HG02852 (cell line): ENCODE measurements at regions not wholly inside any gene's neighbourhood (a gene's known extent, or its start where the extent isn't known, plus 50 kb on each side); places are given as distances from the start of the nearest gene placed in this dataset.

Experiments used
- ATAC-seq: cut with Tn5 transposase; IDR thresholded peaks from one replicate; pipeline ENCODE4 v1.9.1; 2021; ENCODE audit warnings: mild to moderate bottlenecking, moderate library complexity; ENCODE audit not compliant: unreplicated experiment

DNA sequence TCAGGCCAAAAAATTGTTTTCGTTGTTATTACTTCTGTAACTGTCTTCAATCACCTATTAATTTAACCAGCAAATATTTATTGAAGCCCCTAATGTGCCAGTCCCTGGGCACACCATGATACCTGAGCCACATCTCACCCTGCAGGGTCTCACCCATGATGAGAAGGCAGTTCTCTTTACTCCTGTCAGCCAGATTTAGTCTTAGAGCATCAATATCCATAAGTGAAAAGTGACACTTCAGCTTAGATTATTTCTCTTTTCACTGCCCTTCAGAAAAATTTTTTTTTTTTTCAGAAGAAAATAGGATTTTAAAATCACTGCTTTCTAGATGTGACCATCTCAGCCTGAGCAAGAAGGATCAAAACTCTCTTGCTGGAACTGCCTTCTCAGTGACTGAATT, 258.6 kb upstream of the NFE2L3 start:
- no peak for ATAC-seq

- peak; percentile 64 for ATAC-seq
Measured at GRCh38 chr7:25894002-25894901, 257.7 kb upstream of the NFE2L3 start.

- peak; percentile 68 for ATAC-seq
Measured at GRCh38 chr7:25894902-25895791, 256.9 kb upstream of the NFE2L3 start.

DNA sequence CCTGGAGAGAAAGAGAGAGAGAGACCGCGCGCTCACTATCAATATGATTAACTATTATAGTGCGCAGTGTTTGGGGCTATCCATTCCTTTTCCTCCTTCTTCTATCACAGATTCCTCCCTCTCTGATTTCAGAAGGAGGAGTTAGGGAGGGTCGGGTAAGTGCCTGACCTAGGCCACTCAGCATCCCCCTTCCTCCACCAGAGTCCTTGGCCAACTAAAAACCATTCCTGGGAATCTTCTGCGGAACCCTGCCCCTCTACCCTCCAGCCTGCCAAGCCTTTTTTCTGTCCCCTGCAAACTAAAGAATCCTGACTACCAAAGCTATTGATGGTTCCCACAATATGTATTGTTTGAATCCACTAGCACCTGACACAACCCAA, 256.2 kb upstream of the NFE2L3 start:
- no peak for ATAC-seq

GRCh38 chr7:25897261-25897782, 254.7 kb upstream of the NFE2L3 start:
- no peak for ATAC-seq

GRCh38 chr7:25900245-25900644, 251.8 kb upstream of the NFE2L3 start:
- ATAC-seq, result no peak

DNA sequence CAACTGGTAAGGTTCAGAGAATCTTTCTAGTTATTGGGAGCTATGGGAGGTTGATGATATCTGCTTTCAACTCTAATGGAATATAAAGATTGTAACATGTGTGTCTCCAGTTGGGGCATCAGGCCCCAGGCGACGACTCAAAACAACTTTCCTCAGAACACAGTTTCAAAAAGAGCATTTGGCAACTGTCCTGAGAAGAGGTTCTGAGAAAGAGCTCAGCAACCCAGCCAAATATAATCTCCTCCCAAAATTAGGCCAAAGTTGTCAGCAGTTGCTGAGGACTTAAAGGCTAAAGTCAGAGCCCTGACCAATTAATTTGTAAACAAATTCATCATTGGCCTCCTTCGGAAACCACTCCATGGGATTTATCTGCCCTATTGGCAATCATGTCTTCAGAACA, 251.1 kb upstream of the NFE2L3 start:
- no peak for ATAC-seq

DNA sequence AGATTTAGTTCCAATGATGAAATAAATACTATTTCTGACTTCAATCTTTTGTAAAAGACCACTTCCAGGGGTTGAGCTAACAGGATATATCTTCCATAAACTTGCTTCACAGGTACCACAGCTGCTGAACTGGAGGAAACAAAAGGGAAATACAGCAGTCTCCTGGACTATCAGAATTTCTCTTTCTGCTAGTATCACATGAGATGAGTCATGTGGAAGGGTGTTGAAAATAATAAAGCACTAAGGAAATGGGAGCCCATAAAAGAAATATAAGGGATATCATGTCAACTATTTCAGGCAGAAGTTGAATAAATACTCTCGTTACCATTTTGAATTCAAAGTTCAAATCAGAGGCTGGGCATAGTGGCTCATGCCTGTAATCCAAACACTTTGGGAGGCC, 250.3 kb upstream of the NFE2L3 start:
- no peak for ATAC-seq

DNA sequence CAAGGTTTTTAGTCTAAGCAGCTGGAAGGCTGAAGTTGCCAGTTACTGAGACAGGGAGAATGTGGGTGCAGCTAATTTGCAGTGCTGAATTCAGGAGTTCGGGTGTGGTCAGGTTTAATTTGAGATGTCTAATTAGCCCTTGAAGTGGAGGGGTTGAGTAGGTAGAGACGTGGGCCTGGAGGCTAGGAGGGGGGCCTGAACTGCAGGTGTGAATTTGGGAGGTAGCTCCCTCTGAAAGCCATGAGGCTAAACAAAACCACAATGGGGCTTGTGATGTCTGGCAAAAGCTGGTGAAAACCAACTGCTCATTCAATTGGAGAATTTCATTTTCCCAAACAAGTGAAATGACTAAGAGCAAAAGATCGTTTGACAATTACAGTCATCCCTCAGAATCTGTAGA, 246.0 kb upstream of the NFE2L3 start:
- no peak for ATAC-seq

GRCh38 chr7:25906760-25907159, 245.2 kb upstream of the NFE2L3 start:
- ATAC-seq, result no peak

DNA sequence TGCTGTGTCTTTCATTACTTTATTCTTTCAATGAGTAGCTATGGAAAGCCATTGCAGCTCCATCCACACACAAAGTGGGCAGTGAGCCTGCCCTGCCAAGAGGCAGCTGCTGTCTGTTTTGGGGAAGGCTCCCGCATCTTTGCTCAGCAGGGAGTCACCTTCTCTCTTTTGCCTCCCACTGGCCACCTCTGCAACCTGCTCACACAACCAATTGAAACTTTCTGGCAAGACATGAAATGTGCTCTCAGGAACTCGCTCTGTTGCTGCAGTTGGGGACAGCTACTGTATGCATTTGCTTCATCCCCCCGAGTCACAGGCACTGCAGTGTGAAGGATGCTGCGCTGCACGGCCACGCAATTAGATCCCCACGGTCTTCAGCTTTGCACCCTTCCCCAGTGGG, 244.8 kb upstream of the NFE2L3 start:
- no peak for ATAC-seq

DNA sequence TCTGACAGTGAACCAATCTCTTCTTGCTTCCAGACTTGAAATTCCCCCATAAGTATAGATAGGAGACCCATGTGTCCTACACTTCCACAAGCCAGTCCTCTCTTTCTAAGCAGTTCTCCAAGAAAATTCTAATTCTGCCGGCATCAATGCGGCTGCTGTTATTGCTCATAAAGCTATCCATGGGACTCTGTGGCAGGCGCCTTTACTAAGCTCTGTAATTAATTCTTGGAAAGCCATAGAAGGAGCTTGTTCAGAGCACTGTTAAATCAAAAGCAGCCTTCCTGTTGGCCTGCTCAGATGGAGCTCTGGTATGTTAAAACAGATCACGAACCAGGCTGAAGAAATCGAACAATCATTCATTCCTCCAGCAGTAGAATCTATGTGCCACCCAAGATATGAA, 244.3 kb upstream of the NFE2L3 start:
- no peak for ATAC-seq

- no peak for ATAC-seq
Measured at GRCh38 chr7:25908154-25908949, 243.6 kb upstream of the NFE2L3 start.

GRCh38 chr7:25911738-25912607, 240.0 kb upstream of the NFE2L3 start:
- no peak for ATAC-seq

DNA sequence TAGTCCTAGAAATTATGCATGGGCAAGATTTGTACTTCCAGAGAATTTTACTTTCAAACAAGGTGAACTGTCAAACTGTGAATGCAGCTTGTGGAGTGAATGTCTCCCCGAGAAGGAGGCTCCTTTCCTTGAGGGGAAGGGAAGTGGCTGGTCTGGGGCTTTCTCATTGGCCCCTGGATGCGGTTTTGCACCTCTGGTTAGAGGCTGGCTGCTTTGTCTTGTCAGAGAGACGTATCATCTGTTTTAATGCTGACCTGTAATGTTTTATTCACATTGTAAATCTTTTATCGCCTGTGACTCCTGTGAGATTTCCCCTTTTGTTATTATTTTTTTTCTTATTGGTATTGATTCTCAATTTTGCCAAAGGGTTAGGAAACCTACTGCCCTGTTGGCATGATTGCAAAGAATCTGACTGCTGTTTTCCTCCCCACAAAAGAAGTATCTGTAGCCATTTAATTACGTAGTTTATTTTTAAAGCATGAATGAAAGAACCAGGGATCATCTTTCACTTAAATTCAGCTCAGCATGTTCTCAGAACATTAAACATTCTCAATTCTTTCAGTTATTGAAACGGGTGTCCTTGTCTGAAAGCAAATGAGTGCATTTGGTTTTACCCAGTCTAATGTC, 238.3 kb upstream of the NFE2L3 start:
- ATAC-seq, result no peak

DNA sequence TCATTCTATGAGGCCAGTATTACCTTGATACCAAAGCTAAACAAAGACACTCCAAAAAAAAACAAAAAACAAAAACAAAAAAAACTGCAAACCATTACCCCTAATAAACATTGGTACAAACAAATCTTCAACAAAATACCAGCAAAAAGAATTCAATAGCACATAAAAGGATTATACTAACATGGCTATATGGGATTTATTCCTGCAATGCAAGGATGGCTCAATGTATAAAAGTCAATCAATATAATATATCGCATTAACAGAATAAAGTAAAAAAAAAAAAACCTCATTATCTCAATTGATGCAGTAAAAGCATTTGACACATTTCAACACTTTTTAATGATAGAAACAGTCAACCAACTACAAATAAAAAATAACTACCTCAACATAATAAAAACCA, 233.3 kb upstream of the NFE2L3 start:
- no peak for ATAC-seq

GRCh38 chr7:25922296-25922695, 229.7 kb upstream of the NFE2L3 start:
- ATAC-seq, result no peak

DNA sequence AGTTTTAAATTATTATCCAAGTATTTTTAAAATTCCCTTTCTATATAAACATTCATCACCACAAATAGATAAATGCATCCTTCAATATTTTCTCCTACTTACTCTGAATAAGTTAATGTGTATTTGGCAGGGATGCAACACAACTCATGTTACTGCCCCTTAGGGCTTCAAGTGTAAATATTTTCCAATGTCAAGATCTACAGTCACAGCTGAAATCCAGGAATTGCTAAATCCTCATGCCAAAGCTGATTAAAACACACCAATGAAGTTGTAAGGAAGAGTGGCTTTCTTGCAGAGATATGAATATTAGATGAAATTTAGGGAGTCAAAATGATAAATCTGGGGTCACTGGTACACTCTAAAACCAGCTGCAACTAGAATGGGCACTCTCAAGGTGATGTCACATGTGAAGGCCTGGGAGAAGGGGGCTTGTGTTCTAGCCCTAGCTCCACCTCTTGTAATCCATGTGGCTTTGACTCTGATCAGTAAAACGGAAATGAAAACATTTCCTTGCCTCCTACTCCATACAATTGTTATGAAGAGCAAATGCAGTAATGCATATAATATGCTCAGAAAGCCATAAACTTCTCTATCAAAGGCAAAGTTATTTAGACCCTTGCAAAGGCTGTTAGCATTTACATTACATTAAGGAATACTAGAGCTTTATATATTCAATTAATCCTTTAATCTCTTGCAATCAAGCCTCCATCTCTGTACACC, 228.1 kb upstream of the NFE2L3 start:
- no peak for ATAC-seq

GRCh38 chr7:25926009-25926408, 226.0 kb upstream of the NFE2L3 start:
- ATAC-seq, result no peak
